Suppressor macrophage (primary cell): ENCODE measurements at regions not wholly inside any gene's neighbourhood (a gene's known extent, or its start where the extent isn't known, plus 50 kb on each side); places are given as distances from the start of the nearest gene placed in this dataset.
"Not testable (repeated sequence)": the region's sequence is repeated elsewhere in the genome, so short reads cannot be mapped to it uniquely, and the experiment has no call there.

Source experiments
- DNase-seq, 4 experiments: peaks; one replicate each; pipeline ENCODE4 v3.0.0-alpha.2; 2020 to 2022

DNA sequence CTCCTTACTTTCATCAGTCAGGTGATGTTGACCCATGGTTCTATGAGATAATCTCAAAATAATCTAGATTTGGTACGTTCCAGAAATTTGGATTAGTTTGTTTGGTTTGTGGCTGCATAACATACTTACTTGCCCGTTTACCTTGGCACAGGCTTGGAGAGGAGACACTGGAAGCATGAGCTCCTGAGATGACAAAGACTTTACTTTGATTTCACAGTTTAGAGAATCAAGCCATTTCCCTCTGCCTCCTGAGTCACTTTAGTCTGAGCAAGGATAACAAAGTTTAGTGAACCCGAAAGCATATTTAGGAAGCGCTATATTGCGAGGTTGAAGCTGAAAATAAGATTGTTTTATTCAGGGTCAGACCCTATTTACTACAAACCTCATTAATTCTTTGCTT, 643.4 kb downstream of the QKI start:
- DNase-seq = no peak

DNA sequence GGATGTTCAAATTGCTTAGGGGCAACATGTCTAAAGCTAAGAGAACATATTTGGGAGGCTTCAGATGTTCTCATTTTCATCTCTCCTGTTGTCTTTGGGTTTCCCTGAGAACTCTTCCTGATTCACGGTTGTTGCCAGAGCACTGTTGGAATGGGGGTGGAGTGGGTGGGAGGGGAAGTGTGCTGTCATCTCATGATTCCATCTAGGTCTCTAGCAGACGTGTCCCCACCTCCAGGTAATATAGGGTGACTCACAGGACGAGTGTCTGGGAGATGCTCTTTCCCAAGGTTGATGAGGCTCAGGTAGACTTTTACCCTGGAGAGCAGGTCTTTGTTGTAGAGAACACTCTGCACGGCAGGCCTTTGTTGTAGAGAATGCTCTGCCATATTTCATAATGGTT, 636.9 kb downstream of the QKI start:
- no peak for DNase-seq

- no peak for DNase-seq
Measured at GRCh38 chr6:164049517-164049988, 635.0 kb downstream of the QKI start.

DNA sequence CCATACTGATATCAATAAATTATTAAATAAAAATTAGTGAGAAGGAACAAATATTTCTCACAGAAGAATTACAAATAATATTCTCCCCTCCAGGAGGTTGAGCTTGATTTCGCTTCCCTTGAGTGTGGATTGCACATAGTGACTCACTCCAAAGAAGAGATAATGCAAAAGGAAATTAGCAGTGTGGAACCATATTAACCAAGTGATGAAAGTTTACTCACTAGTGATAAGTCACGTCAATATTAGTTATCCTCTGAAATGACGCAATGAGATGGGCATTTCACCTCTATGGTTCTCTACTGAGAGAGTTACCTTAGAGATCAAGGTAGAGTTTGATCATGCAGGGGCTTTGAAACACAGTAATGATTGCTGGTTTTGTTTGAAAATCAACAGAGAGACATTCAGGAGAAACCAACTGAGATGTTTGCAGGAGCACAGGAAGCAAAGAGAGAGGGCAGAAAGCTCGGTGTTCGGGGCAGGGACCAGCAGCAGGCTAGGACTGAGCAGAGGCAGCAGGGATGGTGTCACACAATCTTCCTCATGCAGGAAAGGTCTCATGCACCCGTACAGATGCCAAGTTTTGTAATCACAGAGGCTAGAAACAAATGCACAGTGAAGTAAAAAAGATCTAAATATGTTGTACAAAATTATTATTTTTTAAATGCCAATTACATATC, 634.5 kb downstream of the QKI start:
- no peak for DNase-seq

DNA sequence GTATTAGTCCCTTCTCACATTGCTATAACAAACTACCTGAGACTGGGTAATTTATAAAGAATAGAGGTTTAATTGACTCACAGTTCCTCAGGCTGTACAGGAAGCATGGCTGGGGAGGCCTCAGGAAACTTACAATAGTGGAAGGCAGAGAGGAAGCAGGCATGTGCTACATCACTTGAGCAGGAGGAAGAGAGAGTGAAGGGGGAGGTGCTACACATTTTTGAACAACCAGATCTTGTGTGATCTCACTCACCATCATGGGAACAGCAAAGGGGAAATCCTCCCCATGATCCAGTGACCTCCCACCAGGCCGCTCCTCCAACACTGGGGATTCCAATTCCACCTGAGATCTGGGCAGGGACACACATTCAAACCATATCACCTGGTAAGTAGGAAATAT, 630.6 kb downstream of the QKI start:
- DNase-seq = peak in 1 of 4 experiments; percentile 1

- DNase-seq = not testable (repeated sequence)
Measured at GRCh38 chr6:164043656-164044055, 629.1 kb downstream of the QKI start.

DNA sequence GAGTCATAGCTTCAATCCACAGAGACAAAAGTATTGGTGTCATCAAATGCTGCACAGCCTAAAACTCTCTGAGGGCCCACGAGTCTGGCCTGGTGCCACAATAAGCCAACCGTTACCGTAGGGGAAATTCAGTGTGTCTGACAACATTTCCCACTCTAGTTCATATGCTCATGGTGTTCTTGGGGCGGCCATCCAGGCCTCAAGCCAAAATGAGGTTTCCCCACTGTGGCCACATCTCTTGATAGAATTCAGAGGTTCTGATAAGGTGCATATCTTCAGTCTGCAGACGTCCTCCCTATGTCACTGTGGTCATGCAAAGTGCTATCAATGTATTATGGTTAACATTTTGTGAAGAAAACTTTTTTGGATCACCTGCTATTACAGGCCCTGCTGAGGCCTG, 627.7 kb downstream of the QKI start:
- no peak for DNase-seq

DNA sequence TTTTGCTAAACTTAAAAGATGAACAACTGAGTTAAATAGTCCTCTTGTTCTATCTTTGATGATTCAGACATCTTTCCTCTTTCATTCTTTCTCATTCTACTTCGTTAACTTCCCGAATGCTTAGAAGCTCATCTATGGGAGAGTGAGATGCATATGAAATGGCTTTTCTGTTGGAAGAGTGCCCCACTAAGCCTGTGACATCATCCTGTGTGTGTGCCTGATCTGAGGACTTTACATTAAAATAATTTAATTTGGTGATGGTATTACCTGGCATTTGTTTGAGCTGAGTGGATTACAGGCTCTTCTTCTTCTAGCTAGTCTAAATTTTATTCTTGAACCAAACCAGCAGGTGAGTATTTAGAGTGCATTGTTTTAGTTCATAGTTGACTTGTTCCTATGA, 626.5 kb downstream of the QKI start:
- no peak for DNase-seq

DNA sequence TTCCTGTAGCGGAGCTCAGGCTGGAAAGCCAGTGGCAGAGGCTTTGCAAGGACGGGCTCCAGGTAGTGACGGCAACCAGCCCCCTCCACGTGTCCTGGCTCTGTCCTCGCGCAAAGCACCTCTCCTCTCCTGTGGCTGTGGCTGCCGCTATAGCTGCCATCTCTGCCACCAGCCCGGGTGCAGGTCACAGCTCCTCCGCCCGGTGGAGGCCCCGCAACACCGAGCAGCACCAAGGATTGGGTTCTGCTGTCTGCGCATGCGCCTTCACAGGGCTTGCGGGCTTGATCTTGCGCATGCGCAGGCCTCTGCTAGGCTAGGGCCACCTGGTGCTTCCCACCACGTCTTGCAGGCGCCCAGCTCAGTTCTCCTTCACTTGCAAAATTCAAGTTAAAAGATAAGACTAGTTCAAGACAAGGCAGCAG, 625.4 kb downstream of the QKI start:
- DNase-seq = peak; percentile 11 to 71 (median 54)

DNA sequence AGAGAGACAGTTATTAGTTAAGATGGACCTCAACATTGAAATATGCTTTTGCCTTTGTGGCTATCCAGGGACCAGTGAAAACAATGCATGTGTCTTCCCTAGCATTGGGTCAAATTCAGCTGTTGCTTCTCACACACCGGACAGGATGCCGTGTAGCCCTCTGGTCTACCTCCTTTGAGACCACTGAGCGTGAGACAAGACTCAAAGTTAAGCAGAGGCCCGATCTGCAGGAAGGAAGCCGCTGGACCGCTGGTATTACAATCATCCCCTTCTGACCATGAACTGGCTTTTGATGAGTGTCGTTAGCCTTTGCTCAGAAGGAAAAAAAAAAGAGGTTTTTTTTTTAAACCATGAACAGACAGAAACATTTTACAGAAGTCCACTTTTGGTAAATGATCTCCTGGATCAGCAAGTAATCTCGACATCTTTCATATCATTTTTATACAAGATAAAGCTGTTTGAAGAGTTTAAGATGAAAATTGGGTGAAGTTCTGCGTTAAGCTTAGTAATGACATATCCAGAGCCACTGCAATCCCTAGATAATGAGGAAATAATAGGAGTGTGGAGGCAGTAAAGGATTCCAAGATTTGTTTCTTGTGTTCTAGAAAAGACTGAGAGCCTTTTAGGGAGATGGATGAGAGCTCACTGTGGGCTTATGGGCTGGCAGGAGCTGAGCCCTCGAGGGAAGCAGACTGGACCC, 622.8 kb downstream of the QKI start:
- DNase-seq = no peak

DNA sequence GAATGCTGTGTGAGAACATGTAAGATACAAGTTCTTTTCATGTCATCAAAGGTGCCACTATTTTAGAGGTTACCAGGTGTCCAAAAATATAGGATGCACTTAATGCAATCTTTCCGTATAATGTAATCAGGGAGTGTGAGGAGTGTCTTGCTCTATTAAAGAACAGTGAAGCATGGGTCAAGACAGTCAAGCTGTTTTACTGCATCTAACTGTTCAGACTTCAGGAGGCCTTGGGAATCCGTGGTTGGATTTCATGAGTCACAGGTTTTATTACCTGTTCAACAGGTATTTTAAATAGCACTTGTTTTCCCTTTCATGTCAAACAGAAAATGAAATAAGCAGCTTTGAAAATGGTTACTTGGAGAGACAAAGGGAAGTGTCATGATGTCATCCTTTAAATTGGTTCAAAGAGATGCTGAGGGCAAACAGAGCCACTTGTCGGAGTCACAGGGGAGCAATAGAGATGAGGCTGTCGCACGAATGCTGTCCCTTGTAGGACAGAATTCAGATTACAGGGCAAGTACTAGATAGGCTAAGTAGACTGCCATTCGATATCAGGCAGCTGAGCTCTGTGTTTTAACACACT, 621.5 kb downstream of the QKI start:
- DNase-seq = no peak

GRCh38 chr6:164034602-164035140, 620.2 kb downstream of the QKI start:
- no peak for DNase-seq

DNA sequence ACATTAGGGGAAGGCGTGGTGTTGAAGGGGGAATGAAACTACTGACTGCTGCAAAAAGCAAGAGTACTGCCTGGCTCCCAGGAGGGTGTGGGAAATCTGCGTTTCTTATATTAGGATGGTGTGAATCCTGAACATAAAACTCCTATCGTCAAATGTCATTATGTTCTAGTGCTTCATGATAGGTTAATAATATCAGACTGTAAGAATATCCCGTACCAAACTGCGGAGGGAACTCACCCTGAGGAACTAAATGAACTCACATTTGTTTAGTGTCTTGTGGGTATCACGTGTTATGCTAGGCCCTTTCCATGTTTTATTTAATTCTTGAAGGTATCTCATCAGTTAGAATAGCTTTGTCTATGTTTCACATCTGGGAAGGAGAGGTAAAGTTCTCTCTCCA, 610.7 kb downstream of the QKI start:
- no peak for DNase-seq

DNA sequence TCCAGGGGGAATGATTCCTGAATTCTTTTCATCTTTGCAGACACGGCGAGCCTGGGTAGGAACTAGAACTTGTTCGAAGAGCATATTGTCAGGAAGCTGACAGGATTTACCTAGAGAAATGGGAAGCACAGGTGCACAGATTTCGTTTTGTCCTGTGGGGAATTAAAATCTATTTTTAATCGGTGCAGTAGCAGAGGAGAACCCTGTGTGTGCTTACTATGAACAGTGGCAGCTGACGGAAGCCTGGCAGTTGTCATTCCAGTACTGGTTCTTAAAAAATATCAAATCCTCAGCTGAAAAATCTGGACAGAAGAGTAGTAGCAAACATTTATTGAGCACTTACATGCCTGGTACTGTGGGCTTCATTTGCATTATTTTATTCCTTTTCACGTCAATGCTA, 609.0 kb downstream of the QKI start:
- no peak for DNase-seq

DNA sequence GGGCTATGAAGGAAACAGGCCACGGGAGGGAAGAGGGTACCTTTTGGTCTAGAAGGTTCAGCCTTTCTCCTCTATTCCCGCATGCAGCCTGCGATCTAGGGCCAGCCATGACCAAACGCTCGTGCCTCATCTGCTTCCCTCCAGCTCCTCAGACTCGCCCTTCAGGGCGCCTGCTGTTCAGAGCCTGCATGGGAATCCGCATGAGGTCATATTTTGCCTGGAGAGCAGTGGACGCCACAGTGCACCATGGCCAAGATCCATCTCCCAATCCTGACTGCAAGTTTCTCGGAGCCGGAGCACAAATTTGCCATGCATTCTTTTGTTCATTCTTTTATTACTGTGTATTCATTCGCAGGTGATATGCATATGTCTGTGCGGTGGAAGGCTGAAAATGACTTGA, 608.1 kb downstream of the QKI start:
- no peak for DNase-seq

GRCh38 chr6:164021589-164022250, 607.2 kb downstream of the QKI start:
- DNase-seq = no peak

DNA sequence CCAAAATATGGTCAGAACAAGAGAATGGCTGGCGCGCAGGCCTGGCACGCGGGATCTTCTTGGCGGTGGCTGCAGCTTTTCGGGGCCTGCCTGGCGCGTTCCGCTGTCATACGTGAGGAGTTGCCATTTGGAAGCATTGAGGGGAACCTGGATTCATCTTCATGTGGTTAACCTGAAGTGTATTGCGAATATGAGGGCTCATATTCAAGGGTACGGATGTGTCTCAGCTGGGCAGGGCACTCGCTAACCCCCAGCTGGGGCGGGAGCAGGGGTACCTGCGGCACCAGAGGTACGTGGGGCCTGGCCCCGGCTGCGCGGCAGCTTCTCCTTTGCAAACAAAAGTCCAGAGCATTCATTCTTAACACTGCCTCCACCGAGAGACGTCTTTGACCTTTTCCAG, 605.6 kb downstream of the QKI start:
- no peak for DNase-seq

- DNase-seq = no peak
Measured at GRCh38 chr6:164018133-164018532, 603.6 kb downstream of the QKI start.

DNA sequence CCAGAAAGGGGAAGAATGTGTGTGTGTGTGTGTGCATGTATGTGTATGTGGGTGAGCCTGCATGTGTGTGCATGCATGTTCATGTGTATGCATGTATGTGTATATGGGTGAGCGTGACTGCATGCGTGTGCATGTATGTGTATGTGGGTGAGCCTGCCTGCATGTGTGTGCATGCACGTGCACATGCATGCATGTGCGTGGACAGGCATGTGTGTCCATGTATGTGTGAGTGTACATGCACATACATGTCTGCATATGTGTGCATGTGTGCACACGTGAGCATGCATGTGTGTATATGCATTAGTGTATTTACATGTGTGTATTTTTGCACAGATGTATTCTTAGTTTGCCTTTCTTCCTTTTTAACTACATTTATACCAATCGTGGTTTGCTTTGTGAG, 601.5 kb downstream of the QKI start:
- DNase-seq = no peak

DNA sequence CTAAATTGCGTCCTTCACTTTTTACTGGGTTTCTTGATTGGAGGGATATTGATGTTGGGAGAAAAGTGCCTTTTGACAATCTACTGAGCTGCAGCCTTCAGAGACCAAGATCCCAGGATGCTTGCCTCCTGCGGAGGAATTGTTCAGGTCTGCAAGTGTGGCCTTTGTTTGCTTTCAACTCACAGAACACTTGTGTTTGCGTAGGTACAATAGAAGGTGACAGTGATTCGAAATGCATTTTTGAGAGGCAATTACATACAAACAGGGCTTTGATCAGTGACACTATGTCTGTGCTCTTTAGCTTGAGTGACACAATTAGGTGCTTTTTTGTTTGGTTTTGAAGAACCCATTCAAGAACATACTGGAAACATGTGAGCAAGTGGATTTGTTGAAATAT, 600.6 kb downstream of the QKI start:
- DNase-seq = no peak

DNA sequence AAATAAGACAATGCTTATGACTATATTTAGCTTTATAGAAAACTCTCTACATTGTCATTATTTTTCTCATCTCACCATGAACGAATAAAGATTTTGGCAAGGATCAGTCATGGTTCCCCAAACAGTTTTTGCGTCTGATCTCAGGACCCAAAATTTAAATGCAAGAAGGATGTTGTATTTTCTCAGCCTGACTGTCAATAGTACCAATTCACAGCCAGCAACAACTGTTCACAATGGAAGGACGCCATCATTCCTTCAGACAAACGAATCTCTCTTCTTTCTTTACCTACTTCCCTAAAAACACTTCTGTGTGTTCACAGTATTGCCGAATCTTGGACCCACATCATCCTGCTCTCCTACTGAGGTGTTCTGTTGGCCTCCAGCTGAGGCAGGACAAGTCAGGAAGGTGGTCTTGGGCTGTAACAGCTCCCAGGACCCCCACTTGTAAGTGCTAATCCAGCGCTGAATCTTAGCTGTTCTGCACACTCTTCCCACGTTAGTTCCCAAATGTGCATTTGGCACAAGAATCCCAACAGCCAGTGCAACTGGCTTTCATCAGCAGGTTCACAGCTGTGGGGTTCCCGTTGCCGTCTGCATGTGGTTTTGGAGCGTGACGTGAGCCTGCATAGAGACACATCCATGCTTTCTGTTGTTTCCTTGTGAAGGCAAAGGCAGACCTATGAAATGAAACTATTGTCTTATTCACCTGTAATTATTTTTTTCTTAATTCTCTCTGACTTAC, 600.0 kb downstream of the QKI start:
- DNase-seq = no peak

DNA sequence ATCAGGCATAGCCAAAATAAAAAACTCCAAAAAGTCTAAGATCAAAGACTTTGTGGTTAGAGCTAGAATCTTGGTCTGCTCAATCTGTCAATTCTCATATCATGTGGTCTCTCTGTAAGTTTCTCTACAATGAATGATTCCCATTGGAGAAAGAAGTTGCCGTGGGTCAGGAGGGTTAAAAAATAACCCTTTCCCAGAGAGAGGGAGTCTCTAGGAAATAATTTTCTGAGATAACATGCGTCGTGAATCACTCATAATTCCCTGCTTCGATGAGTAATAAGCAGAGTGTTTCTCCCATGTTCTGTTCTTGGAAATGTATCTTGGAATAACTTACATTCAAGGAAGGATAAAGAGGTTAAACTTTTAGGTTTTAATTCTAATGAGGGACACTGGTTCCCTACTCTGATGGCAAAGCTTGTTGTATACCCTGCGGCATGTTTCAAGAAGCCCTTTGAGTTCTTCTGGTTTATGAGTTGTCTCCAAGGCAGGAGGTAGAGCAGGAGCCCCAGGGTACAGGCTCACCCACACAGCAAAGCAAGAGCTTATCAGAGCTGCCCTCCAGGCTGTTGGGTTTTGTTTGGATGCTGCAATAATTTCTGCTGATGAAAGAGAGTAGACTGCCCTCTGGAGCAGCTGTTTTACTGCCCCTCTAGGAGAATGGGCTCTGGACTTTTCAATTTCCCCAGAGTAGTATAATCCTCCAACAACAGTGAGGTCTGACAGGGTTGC, 599.1 kb downstream of the QKI start:
- DNase-seq = no peak
